HCT116 (cell line): ENCODE measurements at regions not wholly inside any gene's neighbourhood (a gene's known extent, or its start where the extent isn't known, plus 50 kb on each side); places are given as distances from the start of the nearest gene placed in this dataset.

ENCODE experiments used
- ATAC-seq: fragments of 200-7000 bp; cut with Tn5 transposase; 2 replicates; pipeline ENCODE4 v1.9.1; 2020; ENCODE audit warnings: mild to moderate bottlenecking, moderate library complexity
- BruUV-seq: library from RNA; stranded (reverse); fragments of 400-500 nt; replicated peaks from 2 replicates; lab custom pipeline; 2021; lab: Mats Ljungman, UMichigan
- CTCF ChIA-PET: fragments of 300-600 bp; sonication (Branson Sonifier 250); formaldehyde crosslinking; loops from one replicate; lab custom pipeline; 2021; ENCODE audit warnings: antibody characterized with exemption; lab: Charles Lee
- POLR2A ChIA-PET: fragments of 300-600, 350-600 bp; sonication (Branson Sonifier 250); formaldehyde crosslinking; loops from one replicate; lab custom pipeline; 2021; ENCODE audit warnings: antibody characterized with exemption; lab: Charles Lee
- RAD21 ChIA-PET, 2 experiments: fragments of 300-600 bp; sonication (Branson Sonifier 250); formaldehyde crosslinking; loops; one replicate each; lab custom pipeline; 2023; ENCODE audit warnings: low total read pairs in 2 of 2; ENCODE audit not compliant: uncharacterized antibody in 2 of 2, unreplicated experiment in 2 of 2, low non-redundant PET in 1 of 2; lab: Charles Lee
- DNase-seq: peaks from one replicate; pipeline ENCODE4 v3.0.0-alpha.2; 2010; ENCODE audit warnings: low read depth, low spot score
- H2AFZ ChIP-seq: fragments of 200-600 bp; shearing (Covaris generic), sonication (generic); 2 replicates; pipeline ENCODE4 v1.6.1; 2017; ENCODE audit warnings: low read depth, mixed run types, mixed read lengths, antibody characterized with exemption, low read length; ENCODE audit not compliant: poor library complexity, severe bottlenecking
- H3K27ac ChIP-seq: 2 replicates; pipeline ENCODE4 v1.5.1; 2012; ENCODE audit warnings: low read depth, low read length
- H3K27me3 ChIP-seq: fragments of 200-600 bp; sonication (generic); 2 replicates; pipeline ENCODE4 v1.6.1; 2016; ENCODE audit warnings: mixed run types, low read length, mixed read lengths; ENCODE audit not compliant: insufficient read depth
- H3K36me3 ChIP-seq, 2 experiments: fragments of 200-500 bp in 1 of 2; fragments of 200-600 bp in 1 of 2; sonication (Bioruptor generic) in 1 of 2; sonication (generic) in 1 of 2; 2 replicates each; pipeline versions ENCODE4 v1.5.1 to v1.6.1; 2014 to 2016; ENCODE audit warnings: low read length in 2 of 2, inconsistent platforms in 1 of 2, mixed read lengths in 1 of 2, mixed run types in 1 of 2; ENCODE audit not compliant: insufficient read depth in 2 of 2, control insufficient read depth in 1 of 2
- H3K4me1 ChIP-seq, 2 experiments: fragments of 200-600 bp in 1 of 2; sonication (generic) in 1 of 2; 2 replicates each; pipeline versions ENCODE4 v1.5.1 to v1.6.1; 2012 to 2017; ENCODE audit warnings: low read length in 2 of 2, inconsistent platforms in 1 of 2, mild to moderate bottlenecking in 1 of 2, mixed read lengths in 1 of 2, mixed run types in 1 of 2, moderate library complexity in 1 of 2; ENCODE audit not compliant: insufficient read depth in 2 of 2, control insufficient read depth in 1 of 2
- H3K4me2 ChIP-seq: fragments of 200-600 bp; sonication (generic); 2 replicates; pipeline ENCODE4 v1.6.1; 2017; ENCODE audit warnings: mixed run types, low read length, mixed read lengths
- H3K4me3 ChIP-seq, 2 experiments: fragments of 200-600 bp in 1 of 2; sonication (generic) in 1 of 2; replicated peaks in 1 of 2; 2 replicates each; pipeline ENCODE4 v1.5.1; 2011 to 2016; ENCODE audit warnings: low read length in 2 of 2, control low read depth in 1 of 2, low read depth in 1 of 2, mild to moderate bottlenecking in 1 of 2, mixed read lengths in 1 of 2, mixed run types in 1 of 2
- H3K79me2 ChIP-seq: fragments of 200-600 bp; sonication (generic); 2 replicates; pipeline ENCODE4 v1.6.1; 2017; ENCODE audit warnings: mild to moderate bottlenecking, mixed run types, low read length, moderate library complexity, mixed read lengths; ENCODE audit not compliant: insufficient read depth
- H3K9ac ChIP-seq: fragments of 200-600 bp; sonication (generic); 2 replicates; pipeline ENCODE4 v1.6.1; 2016; ENCODE audit warnings: low read length, mixed read lengths
- H3K9me2 ChIP-seq: fragments of 200-600 bp; sonication (generic), shearing (Covaris generic); 2 replicates; pipeline ENCODE4 v1.6.1; 2017; ENCODE audit warnings: mixed run types, mild to moderate bottlenecking, moderate library complexity; ENCODE audit not compliant: insufficient read depth
- H3K9me3 ChIP-seq, 2 experiments: fragments of 200-500 bp in 1 of 2; fragments of 200-600 bp in 1 of 2; sonication (Bioruptor generic) in 1 of 2; sonication (generic) in 1 of 2; 2 replicates each; pipeline ENCODE4 v1.6.1; 2014 to 2017; ENCODE audit warnings: low read length in 2 of 2, mixed read lengths in 2 of 2, inconsistent platforms in 1 of 2, low read depth in 1 of 2, mild to moderate bottlenecking in 1 of 2, mixed run types in 1 of 2, moderate library complexity in 1 of 2; ENCODE audit not compliant: control insufficient read depth in 1 of 2, insufficient read depth in 1 of 2
- H4K20me1 ChIP-seq: fragments of 200-600 bp; sonication (generic), shearing (Covaris generic); 2 replicates; pipeline ENCODE4 v1.6.1; 2017; ENCODE audit warnings: mixed run types, mild to moderate bottlenecking, moderate library complexity; ENCODE audit not compliant: insufficient read depth
- ATF3 ChIP-seq: IDR thresholded peaks from 2 replicates; pipeline ENCODE4 v1.6.1; 2012
- CBX3 ChIP-seq: IDR thresholded peaks from 2 replicates; pipeline ENCODE4 v1.6.1; 2012; ENCODE audit warnings: low read depth
- CEBPB ChIP-seq: IDR thresholded peaks from 2 replicates; pipeline ENCODE4 v1.6.1; 2012; ENCODE audit warnings: low read depth
- EGR1 ChIP-seq: IDR thresholded peaks from 2 replicates; pipeline ENCODE4 v1.6.1; 2012; ENCODE audit warnings: low read depth
- ELF1 ChIP-seq: IDR thresholded peaks from 2 replicates; pipeline ENCODE4 v1.6.1; 2012; ENCODE audit warnings: low read depth, borderline replicate concordance
- EZH2 ChIP-seq: fragments of 200-600 bp; sonication (generic); IDR thresholded peaks from 2 replicates; pipeline ENCODE4 v1.6.1; 2017; ENCODE audit warnings: antibody characterized with exemption, mixed run types
- EZH2phosphoT487 ChIP-seq: fragments of 200-600 bp; IDR thresholded peaks from 2 replicates; pipeline ENCODE4 v1.6.1; 2018; ENCODE audit warnings: antibody characterized with exemption, borderline replicate concordance
- JUND ChIP-seq: IDR thresholded peaks from 2 replicates; pipeline ENCODE4 v1.6.1; 2012
- MAX ChIP-seq: IDR thresholded peaks from 2 replicates; pipeline ENCODE4 v1.6.1; 2012
- POLR2A ChIP-seq: IDR thresholded peaks from 2 replicates; pipeline ENCODE4 v1.7.0; 2011; ENCODE audit warnings: borderline replicate concordance; ENCODE audit not compliant: insufficient read depth, insufficient read length; ENCODE audit errors: extremely low read depth
- POLR2AphosphoS5 ChIP-seq: IDR thresholded peaks from 2 replicates; pipeline ENCODE4 v1.6.1; 2011; ENCODE audit warnings: mild to moderate bottlenecking, low read depth, low read length, moderate library complexity
- RAD21 ChIP-seq: IDR thresholded peaks from 2 replicates; pipeline ENCODE4 v1.6.1; 2012; ENCODE audit warnings: low read depth, mild to moderate bottlenecking
- SP1 ChIP-seq: IDR thresholded peaks from 2 replicates; pipeline ENCODE4 v1.6.1; 2012; ENCODE audit warnings: low read depth
- TCF7L2 ChIP-seq: IDR thresholded peaks from 2 replicates; pipeline ENCODE4 v1.7.0; 2011; ENCODE audit warnings: borderline replicate concordance, inconsistent platforms; ENCODE audit not compliant: insufficient read depth, insufficient read length; ENCODE audit errors: extremely low read depth
- YY1 ChIP-seq: IDR thresholded peaks from 2 replicates; pipeline ENCODE4 v1.6.1; 2011; ENCODE audit warnings: low read length, low read depth, moderate library complexity, mild to moderate bottlenecking; ENCODE audit not compliant: insufficient replicate concordance; ENCODE audit errors: extremely low read depth
- ZFX ChIP-seq: fragments of 450-650 bp; IDR thresholded peaks from 2 replicates; pipeline ENCODE4 v1.6.1; 2017
- ZNF274 ChIP-seq: fragments of 200-500 bp; sonication (Bioruptor generic); IDR thresholded peaks from 2 replicates; pipeline ENCODE4 v1.6.1; 2014; ENCODE audit warnings: mild to moderate bottlenecking, low read depth, low read length, inconsistent platforms
- intact Hi-C: fragments of 100-400 bp; cut with micrococcal nuclease; formaldehyde crosslinking; loops from 2 replicates; pipeline ENCODE4 v1.10.0; 2022
- TF ChIP-seq, protein P1 (sequence below): IDR thresholded peaks from 2 replicates; pipeline ENCODE4 v1.6.1; 2011; ENCODE audit warnings: mild to moderate bottlenecking, low read length, moderate library complexity; ENCODE audit not compliant: insufficient replicate concordance; ENCODE audit errors: extremely low read depth
- TF ChIP-seq, protein P2 (sequence below): IDR thresholded peaks from 2 replicates; pipeline ENCODE4 v1.6.1; 2012; ENCODE audit warnings: low read depth
- TF ChIP-seq, protein P3 (sequence below), 3 experiments: fragments of 200-600 bp in 1 of 3; sonication (generic) in 1 of 3; IDR thresholded peaks in 2 of 3; conservative IDR thresholded peaks in 1 of 3; 2 replicates each; pipeline ENCODE4 v1.5.1; 2012 to 2017; ENCODE audit warnings: low read depth in 2 of 3, low read length in 2 of 3, antibody characterized with exemption in 1 of 3, borderline replicate concordance in 1 of 3, control low read depth in 1 of 3, mild to moderate bottlenecking in 1 of 3, mixed read lengths in 1 of 3, mixed run types in 1 of 3, moderate library complexity in 1 of 3; ENCODE audit not compliant: insufficient read depth in 1 of 3

- CTCF ChIA-PET, result no interaction called here
- no peak overlapping the region for H3K4me3 ChIP-seq
- no TSS peak for BruUV-seq
Observed at GRCh38 chr14:43789458-43789857, 717.6 kb downstream of the FSCB start.

More at GRCh38 chr14:43789458-43789857, 717.6 kb downstream of the FSCB start:
- Histone ChIP-seq H3K79me2 (no peaks in the 10 kb centered on the region), H3K9me3 (no peaks in the 10 kb centered on the region; a peak in 1 of 4 replicates), H3K4me1 (no peaks in the 10 kb centered on the region), H3K9ac (no peak overlapping the region), H2AFZ (no peak overlapping the region), H3K36me3 (no peaks in the 10 kb centered on the region), H3K9me2 (no peaks in the 10 kb centered on the region)
- intact Hi-C loops, result no loop called here
- POLR2A ChIA-PET, result no interaction called here
- DNase-seq, result no peak
- TF ChIP-seq ZNF274, result no peak
- no peak for TF ChIP-seq ATF3
- TF ChIP-seq SP1, result no peak
- no peak for TF ChIP-seq ZFX
- TF ChIP-seq, protein P1, sequence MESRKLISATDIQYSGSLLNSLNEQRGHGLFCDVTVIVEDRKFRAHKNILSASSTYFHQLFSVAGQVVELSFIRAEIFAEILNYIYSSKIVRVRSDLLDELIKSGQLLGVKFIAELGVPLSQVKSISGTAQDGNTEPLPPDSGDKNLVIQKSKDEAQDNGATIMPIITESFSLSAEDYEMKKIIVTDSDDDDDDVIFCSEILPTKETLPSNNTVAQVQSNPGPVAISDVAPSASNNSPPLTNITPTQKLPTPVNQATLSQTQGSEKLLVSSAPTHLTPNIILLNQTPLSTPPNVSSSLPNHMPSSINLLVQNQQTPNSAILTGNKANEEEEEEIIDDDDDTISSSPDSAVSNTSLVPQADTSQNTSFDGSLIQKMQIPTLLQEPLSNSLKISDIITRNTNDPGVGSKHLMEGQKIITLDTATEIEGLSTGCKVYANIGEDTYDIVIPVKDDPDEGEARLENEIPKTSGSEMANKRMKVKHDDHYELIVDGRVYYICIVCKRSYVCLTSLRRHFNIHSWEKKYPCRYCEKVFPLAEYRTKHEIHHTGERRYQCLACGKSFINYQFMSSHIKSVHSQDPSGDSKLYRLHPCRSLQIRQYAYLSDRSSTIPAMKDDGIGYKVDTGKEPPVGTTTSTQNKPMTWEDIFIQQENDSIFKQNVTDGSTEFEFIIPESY, result no peak
- TF ChIP-seq ELF1, result no peak
- TF ChIP-seq, protein P2, sequence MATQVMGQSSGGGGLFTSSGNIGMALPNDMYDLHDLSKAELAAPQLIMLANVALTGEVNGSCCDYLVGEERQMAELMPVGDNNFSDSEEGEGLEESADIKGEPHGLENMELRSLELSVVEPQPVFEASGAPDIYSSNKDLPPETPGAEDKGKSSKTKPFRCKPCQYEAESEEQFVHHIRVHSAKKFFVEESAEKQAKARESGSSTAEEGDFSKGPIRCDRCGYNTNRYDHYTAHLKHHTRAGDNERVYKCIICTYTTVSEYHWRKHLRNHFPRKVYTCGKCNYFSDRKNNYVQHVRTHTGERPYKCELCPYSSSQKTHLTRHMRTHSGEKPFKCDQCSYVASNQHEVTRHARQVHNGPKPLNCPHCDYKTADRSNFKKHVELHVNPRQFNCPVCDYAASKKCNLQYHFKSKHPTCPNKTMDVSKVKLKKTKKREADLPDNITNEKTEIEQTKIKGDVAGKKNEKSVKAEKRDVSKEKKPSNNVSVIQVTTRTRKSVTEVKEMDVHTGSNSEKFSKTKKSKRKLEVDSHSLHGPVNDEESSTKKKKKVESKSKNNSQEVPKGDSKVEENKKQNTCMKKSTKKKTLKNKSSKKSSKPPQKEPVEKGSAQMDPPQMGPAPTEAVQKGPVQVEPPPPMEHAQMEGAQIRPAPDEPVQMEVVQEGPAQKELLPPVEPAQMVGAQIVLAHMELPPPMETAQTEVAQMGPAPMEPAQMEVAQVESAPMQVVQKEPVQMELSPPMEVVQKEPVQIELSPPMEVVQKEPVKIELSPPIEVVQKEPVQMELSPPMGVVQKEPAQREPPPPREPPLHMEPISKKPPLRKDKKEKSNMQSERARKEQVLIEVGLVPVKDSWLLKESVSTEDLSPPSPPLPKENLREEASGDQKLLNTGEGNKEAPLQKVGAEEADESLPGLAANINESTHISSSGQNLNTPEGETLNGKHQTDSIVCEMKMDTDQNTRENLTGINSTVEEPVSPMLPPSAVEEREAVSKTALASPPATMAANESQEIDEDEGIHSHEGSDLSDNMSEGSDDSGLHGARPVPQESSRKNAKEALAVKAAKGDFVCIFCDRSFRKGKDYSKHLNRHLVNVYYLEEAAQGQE, result no peak
- TF ChIP-seq CBX3, result no peak
- no peak for TF ChIP-seq YY1
- no peak for TF ChIP-seq CEBPB
- no peak for TF ChIP-seq JUND
- no peak for TF ChIP-seq EZH2
- TF ChIP-seq EGR1, result no peak
- no peak for TF ChIP-seq POLR2A
- TF ChIP-seq MAX, result no peak
- no peak for TF ChIP-seq EZH2phosphoT487
- no peak for TF ChIP-seq RAD21
- no peak for TF ChIP-seq TCF7L2
- no peak for TF ChIP-seq POLR2AphosphoS5
- TF ChIP-seq, protein P3, sequence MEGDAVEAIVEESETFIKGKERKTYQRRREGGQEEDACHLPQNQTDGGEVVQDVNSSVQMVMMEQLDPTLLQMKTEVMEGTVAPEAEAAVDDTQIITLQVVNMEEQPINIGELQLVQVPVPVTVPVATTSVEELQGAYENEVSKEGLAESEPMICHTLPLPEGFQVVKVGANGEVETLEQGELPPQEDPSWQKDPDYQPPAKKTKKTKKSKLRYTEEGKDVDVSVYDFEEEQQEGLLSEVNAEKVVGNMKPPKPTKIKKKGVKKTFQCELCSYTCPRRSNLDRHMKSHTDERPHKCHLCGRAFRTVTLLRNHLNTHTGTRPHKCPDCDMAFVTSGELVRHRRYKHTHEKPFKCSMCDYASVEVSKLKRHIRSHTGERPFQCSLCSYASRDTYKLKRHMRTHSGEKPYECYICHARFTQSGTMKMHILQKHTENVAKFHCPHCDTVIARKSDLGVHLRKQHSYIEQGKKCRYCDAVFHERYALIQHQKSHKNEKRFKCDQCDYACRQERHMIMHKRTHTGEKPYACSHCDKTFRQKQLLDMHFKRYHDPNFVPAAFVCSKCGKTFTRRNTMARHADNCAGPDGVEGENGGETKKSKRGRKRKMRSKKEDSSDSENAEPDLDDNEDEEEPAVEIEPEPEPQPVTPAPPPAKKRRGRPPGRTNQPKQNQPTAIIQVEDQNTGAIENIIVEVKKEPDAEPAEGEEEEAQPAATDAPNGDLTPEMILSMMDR (IDR thresholded peaks at IDR 0.05 in 2 of 3, conservative IDR thresholded peaks at IDR 0.05 in 1 of 3; ENCODE audit: borderline replicate concordance in 1 of 3, insufficient read depth in 1 of 3, low read depth in 2 of 3, low read length in 2 of 3), result no peak
- TF ChIP-seq, all 23 proteins: peak for 0
- H3K27ac ChIP-seq, result no peak overlapping the region
- RAD21 ChIA-PET, result no interaction called here
- H3K4me2 ChIP-seq, result no peak overlapping the region
- no peaks in the 10 kb centered on the region for H4K20me1 ChIP-seq
- ATAC-seq, result no peak
- H3K27me3 ChIP-seq, result no peaks in the 10 kb centered on the region
